ENCODE measurements at regions not wholly inside any gene's neighbourhood (a gene's known extent, or its start where the extent isn't known, plus 50 kb on each side); places are given as distances from the start of the nearest gene placed in this dataset.

DNA sequence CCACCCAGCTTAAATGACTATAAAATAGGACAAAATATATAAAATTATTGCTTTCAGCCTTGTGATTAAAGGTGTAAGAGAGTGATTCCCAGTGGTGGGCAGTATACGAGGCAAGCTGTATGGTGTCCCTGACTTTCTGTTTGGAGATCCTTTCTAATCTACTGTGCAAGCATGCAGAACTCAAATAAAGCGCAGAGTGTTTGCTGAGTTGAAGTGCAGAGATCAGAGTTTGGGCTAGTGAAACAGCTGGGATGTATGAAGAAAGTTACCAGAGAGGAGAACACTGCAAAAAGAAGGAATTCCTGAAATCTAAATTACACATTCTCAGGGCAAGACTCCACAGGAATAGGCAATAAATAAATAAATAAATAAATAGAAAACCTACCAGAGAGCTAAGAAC, 218.5 kb upstream of the TLL1 start:
- no peak for TF ChIP-seq CTCF (IDR thresholded peaks at IDR 0.05)
- Histone ChIP-seq H3K4me3 (ENCODE audit: low read length) (no peak overlapping the region), H3K4me1 (ENCODE audit: insufficient read depth, low read length) (no peaks in the 10 kb centered on the region), H3K9me3 (ENCODE audit: control insufficient read depth in 1 of 2, insufficient read depth in 1 of 2, low read length in 2 of 2) (no peaks in the 10 kb centered on the region), H3K27me3 (ENCODE audit: control insufficient read depth in 1 of 2, insufficient read depth in 2 of 2, low read length in 2 of 2) (no peaks in the 10 kb centered on the region), H3K36me3 (ENCODE audit: insufficient read depth, low read length) (no peaks in the 10 kb centered on the region), H3K27ac (ENCODE audit: low read depth in 1 of 2, low read length in 2 of 2) (no peak overlapping the region)
- no peak overlapping the region for H3K4me3 Mint-ChIP-seq
- H3K36me3 Mint-ChIP-seq (ENCODE audit: low read depth): no peaks in the 10 kb centered on the region
- H3K27me3 Mint-ChIP-seq: no peaks in the 10 kb centered on the region
- H3K27ac Mint-ChIP-seq: no peak overlapping the region
- no peak for DNase-seq
- ChIA-PET POLR2A (no interaction called here), CTCF (interaction anchor here (0.8 kb wide), 1 partner anchor 13 kb away, joined by 3 read pairs; no protein-coding TSS in a partner anchor)
- intact Hi-C loops (cut with DNase I, micrococcal nuclease): no loop called here
- no peaks in the 10 kb centered on the region for H3K9me3 Mint-ChIP-seq
- H3K4me1 Mint-ChIP-seq (ENCODE audit: low read depth): no peaks in the 10 kb centered on the region
- no peak for ATAC-seq (ENCODE audit: poor library complexity)

GRCh38 chr4:165656399-165656798, 216.6 kb upstream of the TLL1 start:
- intact Hi-C loops (cut with DNase I, micrococcal nuclease): no loop called here
- Mint-ChIP-seq H3K36me3 (ENCODE audit: low read depth) (no peaks in the 10 kb centered on the region), H3K9me3 (peaks cover 2% of the 10 kb centered on the region), H3K27ac (no peak overlapping the region), H3K4me3 (no peak overlapping the region), H3K4me1 (ENCODE audit: low read depth) (no peaks in the 10 kb centered on the region), H3K27me3 (no peaks in the 10 kb centered on the region)
- Histone ChIP-seq H3K36me3 (ENCODE audit: insufficient read depth, low read length) (no peaks in the 10 kb centered on the region), H3K27ac (ENCODE audit: low read depth in 1 of 2, low read length in 2 of 2) (no peak overlapping the region), H3K27me3 (ENCODE audit: control insufficient read depth in 1 of 2, insufficient read depth in 2 of 2, low read length in 2 of 2) (no peaks in the 10 kb centered on the region), H3K9me3 (ENCODE audit: control insufficient read depth in 1 of 2, insufficient read depth in 1 of 2, low read length in 2 of 2) (no peaks in the 10 kb centered on the region), H3K4me3 (ENCODE audit: low read length) (no peak overlapping the region), H3K4me1 (ENCODE audit: insufficient read depth, low read length) (no peaks in the 10 kb centered on the region)
- DNase-seq (no peak), ATAC-seq (ENCODE audit: poor library complexity) (no peak)
- CTCF ChIA-PET: no interaction called here
- POLR2A ChIA-PET: no interaction called here
- TF ChIP-seq CTCF (IDR thresholded peaks at IDR 0.05): no peak

GRCh38 chr4:165656829-165657490, 216.1 kb upstream of the TLL1 start:
- no peak for TF ChIP-seq CTCF (IDR thresholded peaks at IDR 0.05)
- ChIA-PET POLR2A (no interaction called here), CTCF (no interaction called here)
- intact Hi-C loops (cut with DNase I, micrococcal nuclease): no loop called here
- H3K27ac ChIP-seq (ENCODE audit: low read depth in 1 of 2, low read length in 2 of 2): no peak overlapping the region
- H3K9me3 Mint-ChIP-seq: peaks cover 2% of the 10 kb centered on the region
- no peak overlapping the region for H3K27ac Mint-ChIP-seq
- no peaks in the 10 kb centered on the region for H3K36me3 ChIP-seq (ENCODE audit: insufficient read depth, low read length)
- no peaks in the 10 kb centered on the region for H3K4me1 ChIP-seq (ENCODE audit: insufficient read depth, low read length)
- H3K36me3 Mint-ChIP-seq (ENCODE audit: low read depth): no peaks in the 10 kb centered on the region
- H3K4me1 Mint-ChIP-seq (ENCODE audit: low read depth): no peaks in the 10 kb centered on the region
- DNase-seq: no peak
- H3K4me3 ChIP-seq (ENCODE audit: low read length): no peak overlapping the region
- H3K27me3 Mint-ChIP-seq: no peaks in the 10 kb centered on the region
- H3K9me3 ChIP-seq (ENCODE audit: control insufficient read depth in 1 of 2, insufficient read depth in 1 of 2, low read length in 2 of 2): no peaks in the 10 kb centered on the region
- no peak overlapping the region for H3K4me3 Mint-ChIP-seq
- no peaks in the 10 kb centered on the region for H3K27me3 ChIP-seq (ENCODE audit: control insufficient read depth in 1 of 2, insufficient read depth in 2 of 2, low read length in 2 of 2)
- no peak for ATAC-seq (ENCODE audit: poor library complexity)
